ENCODE measurements at regions not wholly inside any gene's neighbourhood (a gene's known extent, or its start where the extent isn't known, plus 50 kb on each side); places are given as distances from the start of the nearest gene placed in this dataset.

DNA sequence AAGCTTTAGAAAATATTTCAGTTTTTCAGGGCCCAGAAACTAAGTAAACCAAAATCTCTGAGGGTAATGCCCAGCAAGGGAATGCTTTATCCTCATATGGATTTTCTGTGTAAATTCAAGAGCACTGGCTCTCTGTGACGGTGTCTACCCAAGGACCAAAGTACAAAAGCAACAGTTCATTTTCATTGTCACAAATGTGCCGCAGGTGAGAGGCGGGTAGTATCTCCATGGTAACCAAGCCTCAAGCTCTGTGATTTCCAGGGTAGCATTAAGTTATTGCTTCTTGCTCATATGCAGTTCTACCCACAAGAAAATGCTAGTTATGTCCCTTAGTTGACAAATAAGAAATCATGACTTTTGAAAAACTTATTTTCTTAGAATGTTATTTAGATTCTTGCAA is 164.3 kb downstream of the MTRR start:
- TF ChIP-seq POLR2A (IDR thresholded peaks at IDR 0.05; ENCODE audit: low read depth, low read length), result no peak
- no peak for TF ChIP-seq TAF1 (IDR thresholded peaks at IDR 0.05; ENCODE audit: borderline replicate concordance, low read depth, low read length)
- TF ChIP-seq POLR2AphosphoS5 (IDR thresholded peaks at IDR 0.05; ENCODE audit: low read depth, low read length), result no peak
